Activated CD8-positive, alpha-beta memory T cell treated with anti-CD3 and anti-CD28 coated beads for 24 hours (primary cell): ENCODE measurements at regions not wholly inside any gene's neighbourhood (a gene's known extent, or its start where the extent isn't known, plus 50 kb on each side); places are given as distances from the start of the nearest gene placed in this dataset.
"Not testable (repeated sequence)": the region's sequence is repeated elsewhere in the genome, so short reads cannot be mapped to it uniquely, and the experiment has no call there.

ENCODE experiments used
- DNase-seq: peaks from one replicate; pipeline ENCODE4 v3.0.0-alpha.2; 2020

DNA sequence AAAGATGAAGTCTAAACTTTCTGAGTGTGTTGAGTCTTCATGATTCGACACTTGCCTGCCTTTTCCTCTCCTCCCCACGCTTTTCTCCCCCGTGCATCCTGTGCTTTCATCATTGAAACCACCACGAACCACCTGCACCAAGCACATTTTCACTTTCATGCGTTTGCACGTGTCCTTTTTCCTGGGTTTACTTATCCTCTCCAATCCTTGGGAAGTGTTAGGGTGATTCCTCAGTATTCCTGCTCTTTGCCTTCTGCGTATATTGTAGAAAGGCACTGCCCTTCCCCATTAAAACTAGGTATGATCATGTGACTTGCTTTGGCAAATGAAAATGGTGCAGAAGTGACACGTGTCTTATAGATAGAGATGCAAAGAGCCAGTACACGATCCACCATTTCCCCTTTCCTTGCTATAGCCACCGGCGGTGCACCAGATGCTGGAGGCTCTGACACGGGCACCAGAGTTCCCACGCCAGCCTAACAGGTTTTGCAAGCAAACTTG lies 106.6 kb downstream of the BRMS1L start:
- DNase-seq = peak; percentile 73

- DNase-seq = no peak
Observed at GRCh38 chr14:35932136-35932535, 106.0 kb downstream of the BRMS1L start.

DNA sequence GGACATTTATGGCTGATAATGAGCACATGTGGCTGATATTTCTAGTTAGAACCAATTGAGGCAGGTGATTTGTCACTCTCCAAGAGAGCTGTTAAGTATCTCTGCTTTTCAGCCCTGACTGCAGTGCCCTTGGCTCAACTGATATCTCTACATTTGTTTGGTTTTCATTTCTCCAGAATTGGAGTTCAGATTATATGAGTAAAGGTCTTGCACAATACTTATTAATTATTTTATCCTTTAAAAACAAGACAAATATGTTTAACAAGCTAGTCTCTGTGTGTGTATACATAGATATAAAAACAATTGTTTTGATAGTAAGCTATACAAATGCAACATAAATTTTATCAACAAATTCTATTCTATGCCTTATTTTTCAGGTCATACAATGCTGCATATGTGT lies 105.2 kb downstream of the BRMS1L start:
- DNase-seq = no peak

DNA sequence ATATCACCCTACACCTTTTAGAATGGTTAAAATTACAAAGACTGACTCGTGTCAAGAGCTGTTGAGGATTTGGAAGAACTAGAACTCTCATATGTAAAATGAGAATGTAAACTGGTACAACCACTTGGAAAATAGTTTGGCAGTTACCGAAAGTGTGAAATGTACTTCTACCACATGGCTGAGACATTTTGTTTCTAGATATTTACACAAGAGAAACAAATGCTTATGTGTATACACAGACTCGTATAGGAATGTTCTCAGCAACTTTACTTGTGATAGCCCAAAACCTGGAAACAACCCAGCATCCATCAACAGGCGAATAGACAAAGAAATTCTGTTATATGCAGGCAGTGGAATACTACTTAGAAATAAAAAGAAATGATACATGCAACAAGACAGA lies 103.0 kb downstream of the BRMS1L start:
- DNase-seq = no peak

- DNase-seq = no peak
Observed at GRCh38 chr14:35927727-35928126, 101.6 kb downstream of the BRMS1L start.

GRCh38 chr14:35925319-35925718 lies 99.2 kb downstream of the BRMS1L start:
- DNase-seq = no peak

- DNase-seq = not testable (repeated sequence)
Observed at GRCh38 chr14:35922590-35922989, 96.5 kb downstream of the BRMS1L start.

- DNase-seq = no peak
Observed at GRCh38 chr14:35921745-35922144, 95.6 kb downstream of the BRMS1L start.
